SK-N-SH (cell line): ENCODE measurements at regions not wholly inside any gene's neighbourhood (a gene's known extent, or its start where the extent isn't known, plus 50 kb on each side); places are given as distances from the start of the nearest gene placed in this dataset.

ENCODE experiments used
- CTCF ChIA-PET: fragments of 300-600, 350-600 bp; formaldehyde crosslinking; extraction: SDS; loops from one replicate; lab custom pipeline; 2021; lab: Yijun Ruan, JAX
- POLR2A ChIA-PET: fragments of 350-600 bp; sonication (Branson Sonifier 250); formaldehyde crosslinking; extraction: SDS; loops from one replicate; lab custom pipeline; 2020; ENCODE audit warnings: antibody characterized with exemption, inconsistent platforms; lab: Yijun Ruan, JAX
- DNase-seq: peaks from one replicate; pipeline ENCODE4 v3.0.0; 2012
- H2AFZ ChIP-seq: fragments of 200-600 bp; sonication (generic); 2 replicates; pipeline ENCODE4 v1.8.1; 2016; ENCODE audit warnings: antibody characterized with exemption, mild to moderate bottlenecking, low read depth
- H3F3A ChIP-seq: fragments of 200-600 bp; sonication (generic); replicated peaks from 2 replicates; pipeline ENCODE3; 2016; ENCODE audit warnings: antibody characterized with exemption, mild to moderate bottlenecking; ENCODE audit not compliant: insufficient read depth
- H3K27ac ChIP-seq, 2 experiments: fragments of 200-500 bp in 1 of 2; fragments of 200-600 bp in 1 of 2; sonication (Bioruptor generic) in 1 of 2; sonication (generic), shearing (Covaris generic) in 1 of 2; 2 replicates each; pipeline versions ENCODE4 v1.5.1 to v1.6.1; 2014 to 2016; ENCODE audit warnings: low read depth in 2 of 2, inconsistent platforms in 1 of 2, low read length in 1 of 2, mild to moderate bottlenecking in 1 of 2, mixed read lengths in 1 of 2
- H3K27me3 ChIP-seq: fragments of 200-600 bp; sonication (generic), shearing (Covaris generic); 2 replicates; pipeline ENCODE4 v1.6.1; 2016; ENCODE audit warnings: mixed run types; ENCODE audit not compliant: insufficient read depth
- H3K36me3 ChIP-seq, 2 experiments: fragments of 200-500 bp in 1 of 2; fragments of 200-600 bp in 1 of 2; sonication (Bioruptor generic) in 1 of 2; sonication (generic) in 1 of 2; replicated peaks in 1 of 2; 2 replicates each; pipeline versions ENCODE3 to v1.5.1; 2014 to 2016; ENCODE audit warnings: low read length in 1 of 2, mild to moderate bottlenecking in 1 of 2; ENCODE audit not compliant: insufficient read depth in 2 of 2, control insufficient read depth in 1 of 2
- H3K4me1 ChIP-seq, 2 experiments: fragments of 200-500 bp in 1 of 2; fragments of 200-600 bp in 1 of 2; sonication (Bioruptor generic) in 1 of 2; sonication (generic), shearing (Covaris generic) in 1 of 2; 2 replicates each; pipeline versions ENCODE4 v1.5.1 to v1.6.1; 2014 to 2016; ENCODE audit warnings: low read depth in 1 of 2, low read length in 1 of 2, mixed run types in 1 of 2; ENCODE audit not compliant: insufficient read depth in 2 of 2, control insufficient read depth in 1 of 2
- H3K4me2 ChIP-seq: fragments of 200-600 bp; sonication (generic), shearing (Covaris generic); 2 replicates; pipeline ENCODE4 v1.6.1; 2017; ENCODE audit warnings: mixed run types
- H3K4me3 ChIP-seq, 2 experiments: fragments of 200-500 bp in 1 of 2; fragments of 200-600 bp in 1 of 2; sonication (Bioruptor generic) in 1 of 2; sonication (generic), shearing (Covaris generic) in 1 of 2; 2 replicates each; pipeline versions ENCODE4 v1.5.1 to v1.8.1; 2014 to 2016; ENCODE audit warnings: low read depth in 2 of 2, inconsistent platforms in 1 of 2, low read length in 1 of 2, mild to moderate bottlenecking in 1 of 2, mixed read lengths in 1 of 2, moderate library complexity in 1 of 2
- H3K79me2 ChIP-seq: fragments of 200-600 bp; sonication (generic); 2 replicates; pipeline ENCODE4 v1.8.1; 2017; ENCODE audit warnings: mild to moderate bottlenecking; ENCODE audit not compliant: insufficient read depth
- H3K9ac ChIP-seq: fragments of 200-600 bp; sonication (generic); 2 replicates; pipeline ENCODE4 v1.6.1; 2017; ENCODE audit warnings: mixed run types
- H3K9me2 ChIP-seq: fragments of 200-600 bp; sonication (generic); 2 replicates; pipeline ENCODE4 v1.6.1; 2017; ENCODE audit warnings: mixed run types
- H3K9me3 ChIP-seq: fragments of 200-600 bp; sonication (generic); 2 replicates; pipeline ENCODE4 v1.6.1; 2017; ENCODE audit warnings: mixed run types, mild to moderate bottlenecking, moderate library complexity
- H4K20me1 ChIP-seq: fragments of 200-600 bp; sonication (generic); 2 replicates; pipeline ENCODE4 v1.6.1; 2017; ENCODE audit warnings: mild to moderate bottlenecking, mixed run types; ENCODE audit not compliant: insufficient read depth
- ELF1 ChIP-seq: IDR thresholded peaks from 2 replicates; pipeline ENCODE4 v1.4.0; 2012
- EP300 ChIP-seq, 2 experiments: IDR thresholded peaks; 2 replicates each; pipeline versions ENCODE4 v1.4.0 to v1.6.1; 2012; ENCODE audit warnings: borderline replicate concordance in 1 of 2, low read depth in 1 of 2, low read length in 1 of 2
- GATA2 ChIP-seq: sonication (generic); formaldehyde crosslinking; IDR thresholded peaks from 2 replicates; pipeline ENCODE4 v1.5.0; 2020; ENCODE audit warnings: mild to moderate bottlenecking, missing genetic modification reagents
- JUND ChIP-seq: IDR thresholded peaks from 2 replicates; pipeline ENCODE4 v1.4.0; 2012
- NFIC ChIP-seq: IDR thresholded peaks from 2 replicates; pipeline ENCODE4 v1.4.0; 2012; ENCODE audit warnings: borderline replicate concordance
- POLR2AphosphoS5 ChIP-seq: IDR thresholded peaks from 2 replicates; pipeline ENCODE4 v1.6.1; 2012; ENCODE audit warnings: low read depth, low read length
- REST ChIP-seq: IDR thresholded peaks from 2 replicates; pipeline ENCODE4 v1.6.1; 2012; ENCODE audit warnings: mild to moderate bottlenecking, low read depth, low read length, moderate library complexity
- USF1 ChIP-seq: IDR thresholded peaks from 2 replicates; pipeline ENCODE4 v1.4.0; 2012; ENCODE audit warnings: low read depth, borderline replicate concordance
- YY1 ChIP-seq: IDR thresholded peaks from 2 replicates; pipeline ENCODE4 v1.4.0; 2012; ENCODE audit warnings: low read depth, mild to moderate bottlenecking
- WGBS: methylation state at CpG from one replicate; pipeline ENCODE4 v1.1.6; 2017; ENCODE audit warnings: low lambda C conversion rate; 5-methylcytosine and 5-hydroxymethylcytosine counted together
- TF ChIP-seq, protein P1 (sequence below): IDR thresholded peaks from 2 replicates; pipeline ENCODE4 v1.4.0; 2012; ENCODE audit warnings: low read depth, borderline replicate concordance

GRCh38 chr1:111556325-111557037 lies 53.0 kb upstream of the ADORA3 start:
- no peaks in the 10 kb centered on the region for H3K9me2 ChIP-seq
- POLR2A ChIA-PET: no interaction called here
- WGBS: 86% methylated on average over 1 of the region's 1 CpG
- TF ChIP-seq JUND (no peak), USF1 (no peak), ELF1 (no peak), POLR2AphosphoS5 (no peak), EP300 (IDR thresholded peaks at IDR 0.05; ENCODE audit: borderline replicate concordance in 1 of 2, low read depth in 1 of 2, low read length in 1 of 2) (no peak), GATA2 (CRISPR knock-in tag) (no peak), REST (no peak)
- TF ChIP-seq, protein P1, sequence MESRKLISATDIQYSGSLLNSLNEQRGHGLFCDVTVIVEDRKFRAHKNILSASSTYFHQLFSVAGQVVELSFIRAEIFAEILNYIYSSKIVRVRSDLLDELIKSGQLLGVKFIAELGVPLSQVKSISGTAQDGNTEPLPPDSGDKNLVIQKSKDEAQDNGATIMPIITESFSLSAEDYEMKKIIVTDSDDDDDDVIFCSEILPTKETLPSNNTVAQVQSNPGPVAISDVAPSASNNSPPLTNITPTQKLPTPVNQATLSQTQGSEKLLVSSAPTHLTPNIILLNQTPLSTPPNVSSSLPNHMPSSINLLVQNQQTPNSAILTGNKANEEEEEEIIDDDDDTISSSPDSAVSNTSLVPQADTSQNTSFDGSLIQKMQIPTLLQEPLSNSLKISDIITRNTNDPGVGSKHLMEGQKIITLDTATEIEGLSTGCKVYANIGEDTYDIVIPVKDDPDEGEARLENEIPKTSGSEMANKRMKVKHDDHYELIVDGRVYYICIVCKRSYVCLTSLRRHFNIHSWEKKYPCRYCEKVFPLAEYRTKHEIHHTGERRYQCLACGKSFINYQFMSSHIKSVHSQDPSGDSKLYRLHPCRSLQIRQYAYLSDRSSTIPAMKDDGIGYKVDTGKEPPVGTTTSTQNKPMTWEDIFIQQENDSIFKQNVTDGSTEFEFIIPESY: no peak
- no peaks in the 10 kb centered on the region for H3K27me3 ChIP-seq
- CTCF ChIA-PET: no interaction called here
- no peak overlapping the region for H3K27ac ChIP-seq
- peaks cover 0 to 2% of the 10 kb centered on the region in 2 experiments for H3K36me3 ChIP-seq
- H3K4me1 ChIP-seq: no peaks in the 10 kb centered on the region
- H3K9me3 ChIP-seq: no peaks in the 10 kb centered on the region
- no peaks in the 10 kb centered on the region for H4K20me1 ChIP-seq
- no peak overlapping the region for H3K4me2 ChIP-seq
- peaks cover 28% of the 10 kb centered on the region for H3F3A ChIP-seq
- H3K4me3 ChIP-seq: no peak overlapping the region
- H3K9ac ChIP-seq: no peak overlapping the region
- DNase-seq: no peak
- no peaks in the 10 kb centered on the region for H3K79me2 ChIP-seq
- H2AFZ ChIP-seq: no peak overlapping the region

GRCh38 chr1:111559736-111560279 lies 56.4 kb upstream of the ADORA3 start:
- CTCF ChIA-PET: interaction anchor here (1.1 to 1.9 kb wide), 3 partner anchors 12 to 28 kb away, joined by 3 to 6 read pairs (median 5); no protein-coding TSS in a partner anchor

More at GRCh38 chr1:111559736-111560279, 56.4 kb upstream of the ADORA3 start:
- Histone ChIP-seq H3K9ac (no peak overlapping the region), H3K27ac (peak overlapping the region in 1 of 2 experiments; percentile 54; a peak in 2 of 4 replicates), H3K9me2 (no peaks in the 10 kb centered on the region), H4K20me1 (no peaks in the 10 kb centered on the region), H3K27me3 (no peaks in the 10 kb centered on the region), H3K4me3 (no peak overlapping the region), H3K36me3 (peaks cover 0 to 2% of the 10 kb centered on the region in 2 experiments), H3K79me2 (no peaks in the 10 kb centered on the region), H3K9me3 (no peaks in the 10 kb centered on the region), H3F3A (peaks cover 25% of the 10 kb centered on the region), H3K4me1 (peaks cover 0 to 18% of the 10 kb centered on the region in 2 experiments; a peak in 2 of 4 replicates), H2AFZ (peak overlapping the region; percentile 2; the same call in 1 of the 2 replicates), H3K4me2 (no peak overlapping the region)
- TF ChIP-seq NFIC: peak; percentile 64
- TF ChIP-seq YY1: no peak
- POLR2A ChIA-PET: no interaction called here
- no peak for DNase-seq
- WGBS: 82% methylated on average over 3 of the region's 3 CpGs
